Esophagus muscularis mucosa (tissue), 4 donors: ENCODE measurements at regions not wholly inside any gene's neighbourhood (a gene's known extent, or its start where the extent isn't known, plus 50 kb on each side); places are given as distances from the start of the nearest gene placed in this dataset.

Experiments used
- DNase-seq: peaks from one replicate; pipeline ENCODE4 v3.0.0-alpha.2; 2017; ENCODE audit errors: extremely low spot score
- H3K27ac ChIP-seq, 4 donors: fragments of 200-600 bp; sonication (generic); replicated peaks in 1 of 4; 1 replicate in 3 of 4; 2 replicates in 1 of 4; pipeline ENCODE4 v1.5.1; 2016 to 2019; ENCODE audit warnings: mild to moderate bottlenecking in 1 of 4
- H3K27me3 ChIP-seq, 4 donors: fragments of 200-600 bp; sonication (generic); one replicate each; pipeline versions ENCODE4 v1.5.1 to v1.6.0; 2016 to 2019
- H3K36me3 ChIP-seq, 4 donors: fragments of 200-600 bp; sonication (generic); one replicate each; pipeline ENCODE4 v1.5.1; 2016 to 2019
- H3K4me1 ChIP-seq, 4 donors: fragments of 200-600 bp; sonication (generic); one replicate each; pipeline ENCODE4 v1.5.1; 2016 to 2019
- H3K4me3 ChIP-seq, 4 donors: fragments of 200-600 bp; sonication (generic); 1 replicate in 2 of 4; 2 replicates in 2 of 4; pipeline ENCODE4 v1.5.1; 2016 to 2019; ENCODE audit warnings: mild to moderate bottlenecking in 4 of 4, moderate library complexity in 1 of 4
- H3K9me3 ChIP-seq, 4 donors: fragments of 200-600 bp; sonication (generic); 1 replicate in 3 of 4; 2 replicates in 1 of 4; pipeline ENCODE4 v1.5.1; 2016 to 2019
- CTCF ChIP-seq, 3 experiments: fragments of 200-600 bp in 2 of 3; fragments of 450-650 bp in 1 of 3; sonication (generic) in 2 of 3; IDR thresholded peaks; one replicate each; pipeline ENCODE4 v1.5.1; 2017 to 2019; ENCODE audit warnings: antibody characterized with exemption in 3 of 3, mild to moderate bottlenecking in 2 of 3, moderate library complexity in 1 of 3
- EP300 ChIP-seq: sonication (generic); formaldehyde crosslinking; IDR thresholded peaks from one replicate; pipeline ENCODE4 v1.6.1; 2017; ENCODE audit warnings: antibody characterized with exemption
- POLR2A ChIP-seq: fragments of 450-650 bp; IDR thresholded peaks from one replicate; pipeline ENCODE4 v1.6.1; 2017; ENCODE audit warnings: antibody characterized with exemption, moderate library complexity, mild to moderate bottlenecking, low read depth
- POLR2AphosphoS5 ChIP-seq, 2 donors: sonication (generic); formaldehyde crosslinking; IDR thresholded peaks; one replicate each; pipeline ENCODE4 v1.6.1; 2017; ENCODE audit warnings: antibody characterized with exemption in 2 of 2
- WGBS: methylation state at CpG from one replicate; pipeline ENCODE4 v1.1.5; 2018; 5-methylcytosine and 5-hydroxymethylcytosine counted together
- intact Hi-C: fragments of 100-400 bp; cut with DNase I; formaldehyde crosslinking; loops from one replicate; pipeline ENCODE4 v1.15.1; 2023

GRCh38 chr5:24854850-24855249 lies 210.1 kb upstream of the CDH10 start:
- Histone ChIP-seq H3K4me1 (no peaks in the 10 kb centered on the region), H3K9me3 (no peaks in the 10 kb centered on the region), H3K27me3 (no peaks in the 10 kb centered on the region), H3K36me3 (no peaks in the 10 kb centered on the region), H3K4me3 (no peak overlapping the region), H3K27ac (no peak overlapping the region)
- 93% methylated on average over 1 of the region's 1 CpG for WGBS
- intact Hi-C loops, result no loop called here
- DNase-seq, result no peak
- TF ChIP-seq POLR2A, result no peak
- no peak for TF ChIP-seq EP300
- no peak for TF ChIP-seq CTCF (IDR thresholded peaks at IDR 0.05)
- TF ChIP-seq POLR2AphosphoS5 (IDR thresholded peaks at IDR 0.05), result no peak

GRCh38 chr5:24854350-24854749 lies 209.6 kb upstream of the CDH10 start:
- Histone ChIP-seq H3K36me3 (no peaks in the 10 kb centered on the region), H3K4me3 (no peak overlapping the region), H3K9me3 (no peaks in the 10 kb centered on the region), H3K27me3 (no peaks in the 10 kb centered on the region), H3K4me1 (no peaks in the 10 kb centered on the region), H3K27ac (no peak overlapping the region)
- TF ChIP-seq EP300 (no peak), POLR2A (no peak), CTCF (IDR thresholded peaks at IDR 0.05) (no peak), POLR2AphosphoS5 (IDR thresholded peaks at IDR 0.05) (no peak)
- intact Hi-C loops, result no loop called here
- no peak for DNase-seq

GRCh38 chr5:24850926-24851486 lies 206.2 kb upstream of the CDH10 start:
- no peaks in the 10 kb centered on the region for H3K27me3 ChIP-seq
- H3K4me1 ChIP-seq, result no peaks in the 10 kb centered on the region
- H3K36me3 ChIP-seq, result no peaks in the 10 kb centered on the region
- TF ChIP-seq CTCF (IDR thresholded peaks at IDR 0.05), result no peak
- TF ChIP-seq EP300, result no peak
- no peak for TF ChIP-seq POLR2AphosphoS5 (IDR thresholded peaks at IDR 0.05)
- TF ChIP-seq POLR2A, result no peak
- no peak overlapping the region for H3K27ac ChIP-seq
- H3K4me3 ChIP-seq, result no peak overlapping the region
- WGBS, result 57% methylated on average over 5 of the region's 5 CpGs
- intact Hi-C loops, result no loop called here
- H3K9me3 ChIP-seq, result peaks cover 0 to 4% (median 0%) of the 10 kb centered on the region in 4 donors
- no peak for DNase-seq

- H3K4me1 ChIP-seq, result no peaks in the 10 kb centered on the region
- 89% methylated on average over 1 of the region's 1 CpG for WGBS
- no peak overlapping the region for H3K4me3 ChIP-seq
- H3K27me3 ChIP-seq, result no peaks in the 10 kb centered on the region
- intact Hi-C loops, result no loop called here
- peaks cover 0 to 4% (median 0%) of the 10 kb centered on the region in 4 donors for H3K9me3 ChIP-seq
- no peak for DNase-seq
- H3K36me3 ChIP-seq, result no peaks in the 10 kb centered on the region
- TF ChIP-seq POLR2AphosphoS5 (IDR thresholded peaks at IDR 0.05) (no peak), CTCF (IDR thresholded peaks at IDR 0.05) (no peak), POLR2A (no peak), EP300 (no peak)
- no peak overlapping the region for H3K27ac ChIP-seq
Measured at GRCh38 chr5:24849210-24849609, 204.4 kb upstream of the CDH10 start.

- no peaks in the 10 kb centered on the region for H3K36me3 ChIP-seq
- H3K9me3 ChIP-seq, result peaks cover 0 to 4% (median 0%) of the 10 kb centered on the region in 4 donors
- intact Hi-C loops, result no loop called here
- H3K27me3 ChIP-seq, result no peaks in the 10 kb centered on the region
- TF ChIP-seq POLR2A (no peak), POLR2AphosphoS5 (IDR thresholded peaks at IDR 0.05) (no peak), CTCF (IDR thresholded peaks at IDR 0.05) (no peak), EP300 (no peak)
- H3K4me1 ChIP-seq, result no peaks in the 10 kb centered on the region
- no peak overlapping the region for H3K4me3 ChIP-seq
- WGBS, result 75% methylated on average over 5 of the region's 5 CpGs
- no peak for DNase-seq
- no peak overlapping the region for H3K27ac ChIP-seq
Measured at GRCh38 chr5:24831989-24832388, 187.2 kb upstream of the CDH10 start.
